Muscle layer of colon (tissue), 2 donors: ENCODE measurements at regions not wholly inside any gene's neighbourhood (a gene's known extent, or its start where the extent isn't known, plus 50 kb on each side); places are given as distances from the start of the nearest gene placed in this dataset.
"Not testable (repeated sequence)": the region's sequence is repeated elsewhere in the genome, so short reads cannot be mapped to it uniquely, and the experiment has no call there.

Source experiments
- H3K27ac ChIP-seq: one replicate; pipeline ENCODE4 v1.7.0; 2013; ENCODE audit warnings: low read depth, mild to moderate bottlenecking, low read length, moderate library complexity
- H3K27me3 ChIP-seq, 2 donors: one replicate each; pipeline ENCODE4 v1.7.0; 2013; ENCODE audit warnings: low read length in 2 of 2, mild to moderate bottlenecking in 2 of 2; ENCODE audit not compliant: insufficient read depth in 2 of 2, control insufficient read depth in 1 of 2
- H3K36me3 ChIP-seq: one replicate; pipeline ENCODE4 v1.7.0; 2013; ENCODE audit warnings: mild to moderate bottlenecking, low read length; ENCODE audit not compliant: insufficient read depth
- H3K4me1 ChIP-seq: one replicate; pipeline ENCODE4 v1.7.0; 2013; ENCODE audit warnings: mild to moderate bottlenecking, low read length; ENCODE audit not compliant: insufficient read depth
- H3K4me3 ChIP-seq, 2 donors: one replicate each; pipeline ENCODE4 v1.7.0; 2013; ENCODE audit warnings: low read length in 2 of 2, low read depth in 1 of 2, mild to moderate bottlenecking in 1 of 2, moderate library complexity in 1 of 2
- H3K9ac ChIP-seq: one replicate; pipeline ENCODE4 v1.7.0; 2013; ENCODE audit warnings: low read length
- H3K9me3 ChIP-seq: one replicate; pipeline ENCODE4 v1.7.0; 2013; ENCODE audit warnings: mild to moderate bottlenecking, low read length
- donor health status: abdominal sarcoma.
- donor health status: Adenocarcinoma of cecum.

DNA sequence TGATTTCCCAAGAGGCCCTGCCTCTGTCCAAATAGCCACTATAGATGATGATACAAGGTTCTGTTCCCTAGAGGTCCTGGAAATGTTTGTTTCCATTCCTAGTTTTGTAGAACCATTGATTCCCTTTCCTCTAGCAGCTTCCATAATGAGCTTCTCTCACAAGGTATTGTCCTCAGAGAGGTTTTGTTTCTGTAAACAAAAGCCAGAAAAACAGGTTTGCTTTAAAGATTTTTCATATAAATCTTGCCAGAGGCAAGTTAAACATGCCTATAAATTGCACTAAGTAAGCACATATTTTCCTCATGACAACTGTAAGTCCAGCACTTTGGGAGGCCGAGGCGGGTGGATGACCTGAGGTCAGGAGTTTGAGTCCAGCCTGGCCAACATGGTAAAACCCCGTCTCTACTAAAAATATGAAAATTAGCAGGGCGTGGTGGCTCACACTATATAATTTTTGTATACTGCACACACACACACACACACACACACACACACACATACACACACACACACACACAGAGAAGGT, 1787.7 kb downstream of the EFNA5 start:
- H3K36me3 ChIP-seq = no peaks in the 10 kb centered on the region
- no peaks in the 10 kb centered on the region for H3K9me3 ChIP-seq
- H3K9ac ChIP-seq = no peak overlapping the region
- H3K4me3 ChIP-seq = no peak overlapping the region
- H3K27me3 ChIP-seq = no peaks in the 10 kb centered on the region
- no peak overlapping the region for H3K27ac ChIP-seq
- H3K4me1 ChIP-seq = no peaks in the 10 kb centered on the region

DNA sequence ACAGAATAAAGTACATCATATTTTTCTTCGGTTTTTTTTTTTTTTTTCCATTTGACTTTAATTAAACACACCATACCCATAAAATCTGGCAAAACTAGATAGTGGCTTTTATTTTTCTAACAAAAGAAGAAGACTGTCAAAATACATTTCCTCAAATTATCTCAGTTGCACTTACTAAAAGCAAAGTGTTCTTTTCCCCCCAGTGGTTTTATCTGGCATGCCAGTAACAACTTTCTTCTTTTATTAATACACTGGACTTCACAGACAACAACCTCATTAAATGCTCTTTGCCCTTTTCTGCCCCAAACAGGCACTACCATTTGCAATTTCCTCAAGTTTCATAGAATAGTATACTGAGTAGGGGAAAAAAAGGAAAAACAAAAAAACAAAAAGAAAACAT, 1792.3 kb downstream of the EFNA5 start:
- H3K9ac ChIP-seq = no peak overlapping the region
- no peaks in the 10 kb centered on the region for H3K27me3 ChIP-seq
- no peak overlapping the region for H3K27ac ChIP-seq
- H3K36me3 ChIP-seq = no peaks in the 10 kb centered on the region
- no peak overlapping the region for H3K4me3 ChIP-seq
- no peaks in the 10 kb centered on the region for H3K4me1 ChIP-seq
- no peaks in the 10 kb centered on the region for H3K9me3 ChIP-seq

DNA sequence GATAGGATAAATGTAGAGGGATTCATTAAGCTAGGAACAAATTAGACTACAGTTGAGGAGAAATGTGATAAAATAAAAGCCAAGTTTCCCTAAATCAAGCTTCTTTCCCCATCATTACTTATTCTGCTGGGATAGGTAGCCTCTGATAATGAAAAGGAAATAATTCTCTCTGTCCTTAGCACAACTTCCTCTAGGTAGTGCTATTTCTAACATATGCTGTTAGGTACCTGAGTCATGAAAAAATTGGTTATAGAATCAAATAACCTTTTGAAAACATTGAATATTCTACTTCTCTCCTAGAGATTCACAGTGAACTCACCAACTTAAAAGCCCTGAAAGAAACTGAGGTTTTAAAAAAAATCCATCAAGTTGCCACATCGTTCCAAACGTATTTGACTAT, 1793.1 kb downstream of the EFNA5 start:
- no peak overlapping the region for H3K27ac ChIP-seq
- no peaks in the 10 kb centered on the region for H3K27me3 ChIP-seq
- H3K9ac ChIP-seq = no peak overlapping the region
- no peaks in the 10 kb centered on the region for H3K4me1 ChIP-seq
- no peak overlapping the region for H3K4me3 ChIP-seq
- no peaks in the 10 kb centered on the region for H3K9me3 ChIP-seq
- H3K36me3 ChIP-seq = no peaks in the 10 kb centered on the region

- Histone ChIP-seq H3K9ac (no peak overlapping the region), H3K27ac (no peak overlapping the region), H3K4me3 (no peak overlapping the region), H3K27me3 (no peaks in the 10 kb centered on the region), H3K9me3 (no peaks in the 10 kb centered on the region), H3K4me1 (no peaks in the 10 kb centered on the region), H3K36me3 (no peaks in the 10 kb centered on the region)
Measured at GRCh38 chr5:105874316-105874715, 1796.4 kb downstream of the EFNA5 start.

- Histone ChIP-seq H3K9me3 (no peaks in the 10 kb centered on the region), H3K4me1 (no peaks in the 10 kb centered on the region), H3K4me3 (no peak overlapping the region), H3K9ac (no peak overlapping the region), H3K36me3 (no peaks in the 10 kb centered on the region), H3K27me3 (no peaks in the 10 kb centered on the region), H3K27ac (no peak overlapping the region)
Measured at GRCh38 chr5:105872569-105873270, 1798.0 kb downstream of the EFNA5 start.

DNA sequence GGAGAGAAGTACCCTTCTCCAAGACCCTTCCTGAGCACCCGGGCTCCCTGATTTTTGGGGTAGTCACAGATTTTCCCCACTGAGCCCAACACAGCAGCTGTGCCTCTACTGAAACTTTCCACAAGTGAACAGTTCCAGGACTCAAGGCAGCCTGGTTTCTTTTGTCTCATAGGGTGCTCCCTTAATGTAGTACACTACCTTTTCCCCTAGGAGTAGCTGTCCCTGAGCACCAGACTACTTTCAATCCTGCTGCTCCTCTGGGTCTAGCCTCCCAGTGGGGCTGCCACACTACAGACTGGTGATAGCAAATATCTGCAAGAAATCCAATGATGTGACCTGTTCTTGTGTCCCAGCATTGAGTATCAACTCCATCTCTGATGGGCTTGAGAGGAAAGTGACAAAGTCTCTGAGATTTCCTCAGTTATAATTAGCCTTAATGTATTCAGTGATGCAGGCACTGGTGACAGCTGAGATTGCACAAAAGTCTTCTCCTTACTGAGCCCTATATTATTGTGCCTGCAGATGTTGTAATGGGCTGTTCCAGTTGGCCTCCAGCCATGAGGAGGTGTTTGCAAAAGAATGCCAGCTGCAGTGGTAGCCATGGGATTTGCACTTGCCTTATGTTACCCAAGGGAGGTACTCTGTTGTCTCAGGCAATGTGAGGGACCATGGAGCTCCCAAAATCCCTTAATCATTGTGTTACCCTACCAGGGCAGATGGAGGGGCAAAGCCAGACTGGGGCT, 1802.5 kb downstream of the EFNA5 start:
- Histone ChIP-seq H3K36me3 (no peaks in the 10 kb centered on the region), H3K4me1 (no peaks in the 10 kb centered on the region), H3K4me3 (no peak overlapping the region), H3K27me3 (no peaks in the 10 kb centered on the region), H3K9me3 (no peaks in the 10 kb centered on the region), H3K27ac (no peak overlapping the region), H3K9ac (no peak overlapping the region)

- Histone ChIP-seq H3K9me3 (no peaks in the 10 kb centered on the region), H3K4me1 (no peaks in the 10 kb centered on the region), H3K4me3 (no peak overlapping the region), H3K9ac (no peak overlapping the region), H3K27ac (no peak overlapping the region), H3K36me3 (no peaks in the 10 kb centered on the region), H3K27me3 (no peaks in the 10 kb centered on the region)
Measured at GRCh38 chr5:105865834-105866233, 1804.9 kb downstream of the EFNA5 start.

DNA sequence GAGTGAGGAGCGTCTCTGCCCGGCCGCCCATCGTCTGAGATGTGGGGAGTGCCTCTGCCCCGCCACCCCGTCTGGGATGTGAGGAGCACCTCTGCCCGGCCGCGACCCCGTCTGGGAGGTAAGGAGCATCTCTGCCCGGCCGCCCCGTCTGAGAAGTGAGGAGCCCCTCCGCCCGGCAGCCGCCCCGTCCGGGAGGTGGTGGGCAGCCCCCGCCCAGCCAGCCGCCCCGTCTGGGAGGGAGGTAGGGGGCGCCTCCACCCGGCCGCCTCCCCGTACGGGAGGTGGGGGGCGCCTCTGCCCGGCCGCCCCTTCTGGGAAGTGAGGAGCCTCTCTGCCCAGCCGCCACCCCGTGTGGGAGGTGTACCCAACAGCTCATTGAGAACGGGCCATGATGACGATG, 1811.4 kb downstream of the EFNA5 start:
- not testable (repeated sequence) for H3K27ac ChIP-seq, H3K9me3 ChIP-seq, H3K36me3 ChIP-seq, H3K9ac ChIP-seq, H3K4me3 ChIP-seq, H3K27me3 ChIP-seq, H3K4me1 ChIP-seq

GRCh38 chr5:105849701-105850100, 1821.0 kb downstream of the EFNA5 start:
- H3K4me1 ChIP-seq = no peaks in the 10 kb centered on the region
- no peaks in the 10 kb centered on the region for H3K9me3 ChIP-seq
- H3K4me3 ChIP-seq = no peak overlapping the region
- no peaks in the 10 kb centered on the region for H3K27me3 ChIP-seq
- H3K36me3 ChIP-seq = no peaks in the 10 kb centered on the region
- no peak overlapping the region for H3K9ac ChIP-seq
- no peak overlapping the region for H3K27ac ChIP-seq

DNA sequence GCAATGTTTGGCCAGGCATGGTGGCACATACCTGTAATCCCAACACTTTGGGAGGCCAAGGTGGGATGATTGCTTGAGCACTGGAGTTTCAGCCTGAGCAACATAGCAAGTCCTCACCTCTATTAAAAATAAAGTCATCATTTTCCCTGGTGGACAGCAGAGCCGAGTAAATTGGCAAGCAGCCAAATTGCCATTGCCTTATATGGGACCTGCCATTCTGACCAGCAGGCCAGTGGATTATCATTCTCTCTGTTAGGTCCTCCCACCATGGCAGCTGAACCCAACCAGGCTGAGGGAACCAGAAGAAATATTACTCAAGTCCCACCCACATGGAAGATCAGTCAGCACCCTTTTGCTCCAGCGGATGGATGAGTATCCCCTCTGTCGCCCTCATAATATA, 1829.9 kb downstream of the EFNA5 start:
- H3K27me3 ChIP-seq = no peaks in the 10 kb centered on the region
- H3K36me3 ChIP-seq = no peaks in the 10 kb centered on the region
- no peak overlapping the region for H3K27ac ChIP-seq
- no peaks in the 10 kb centered on the region for H3K4me1 ChIP-seq
- H3K9me3 ChIP-seq = no peaks in the 10 kb centered on the region
- H3K4me3 ChIP-seq = no peak overlapping the region
- no peak overlapping the region for H3K9ac ChIP-seq

- H3K9me3 ChIP-seq = no peaks in the 10 kb centered on the region
- H3K36me3 ChIP-seq = no peaks in the 10 kb centered on the region
- no peaks in the 10 kb centered on the region for H3K27me3 ChIP-seq
Measured at GRCh38 chr5:105836887-105837286, 1833.8 kb downstream of the EFNA5 start.

GRCh38 chr5:105836268-105836667, 1834.5 kb downstream of the EFNA5 start:
- H3K9me3 ChIP-seq = no peaks in the 10 kb centered on the region
- no peaks in the 10 kb centered on the region for H3K36me3 ChIP-seq
- H3K27ac ChIP-seq = no peak overlapping the region
- no peaks in the 10 kb centered on the region for H3K4me1 ChIP-seq
- no peak overlapping the region for H3K4me3 ChIP-seq
- no peak overlapping the region for H3K9ac ChIP-seq
- H3K27me3 ChIP-seq = no peaks in the 10 kb centered on the region

More at GRCh38 chr5:105836887-105837286, 1833.8 kb downstream of the EFNA5 start:
- Histone ChIP-seq H3K4me1 (no peaks in the 10 kb centered on the region), H3K4me3 (no peak overlapping the region), H3K9ac (no peak overlapping the region), H3K27ac (no peak overlapping the region)
